IPS DF 6.9 (cell line): ENCODE measurements at regions not wholly inside any gene's neighbourhood (a gene's known extent, or its start where the extent isn't known, plus 50 kb on each side); places are given as distances from the start of the nearest gene placed in this dataset.

ENCODE experiments used
- DNase-seq: peaks from one replicate; pipeline ENCODE4 v3.0.0-alpha.2; 2013; ENCODE audit warnings: low read depth, low spot score
- H3K27ac ChIP-seq: one replicate; pipeline ENCODE4 v1.5.1; 2013; ENCODE audit warnings: low read length, control low read depth
- H3K27me3 ChIP-seq: 2 replicates; pipeline ENCODE4 v1.6.1; 2013; ENCODE audit warnings: mild to moderate bottlenecking, low read length; ENCODE audit not compliant: control insufficient read depth, insufficient read depth
- H3K36me3 ChIP-seq: 2 replicates; pipeline ENCODE4 v1.6.1; 2013; ENCODE audit warnings: low read length; ENCODE audit not compliant: control insufficient read depth, insufficient read depth
- H3K4me1 ChIP-seq: 2 replicates; pipeline ENCODE4 v1.6.1; 2013; ENCODE audit warnings: low read length; ENCODE audit not compliant: control insufficient read depth, insufficient read depth
- H3K4me3 ChIP-seq: 2 replicates; pipeline ENCODE4 v1.5.1; 2013; ENCODE audit warnings: mild to moderate bottlenecking, low read length
- H3K9me3 ChIP-seq: 2 replicates; pipeline ENCODE4 v1.6.1; 2013; ENCODE audit warnings: low read length, inconsistent platforms; ENCODE audit not compliant: control insufficient read depth, insufficient read depth
- WGBS: extraction: QIAGEN DNeasy Blood & Tissue Kit; methylation state at CpG from one replicate; pipeline ENCODE4 v1.1.7; 2013; ENCODE audit warnings: mixed read lengths, missing lambda C conversion rate; ENCODE audit not compliant: insufficient read length, insufficient coverage; 5-methylcytosine and 5-hydroxymethylcytosine counted together

GRCh38 chr21:23968722-23969647 lies 1638.3 kb downstream of the MRPL39 start:
- no peak for DNase-seq
- Histone ChIP-seq H3K27me3 (no peaks in the 10 kb centered on the region), H3K4me1 (no peaks in the 10 kb centered on the region), H3K27ac (no peak overlapping the region), H3K9me3 (peaks cover 15% of the 10 kb centered on the region), H3K4me3 (no peak overlapping the region), H3K36me3 (no peaks in the 10 kb centered on the region)
- WGBS, result no CpG with 5 or more reads among the region's 16 CpGs

GRCh38 chr21:23968008-23968407 lies 1639.3 kb downstream of the MRPL39 start:
- H3K27me3 ChIP-seq, result no peaks in the 10 kb centered on the region
- peaks cover 20% of the 10 kb centered on the region for H3K9me3 ChIP-seq
- H3K4me1 ChIP-seq, result no peaks in the 10 kb centered on the region
- H3K27ac ChIP-seq, result no peak overlapping the region
- DNase-seq, result no peak
- no peaks in the 10 kb centered on the region for H3K36me3 ChIP-seq
- WGBS, result no CpG with 5 or more reads among the region's 6 CpGs
- no peak overlapping the region for H3K4me3 ChIP-seq

GRCh38 chr21:23963454-23963853 lies 1643.8 kb downstream of the MRPL39 start:
- H3K36me3 ChIP-seq, result no peaks in the 10 kb centered on the region
- no peaks in the 10 kb centered on the region for H3K27me3 ChIP-seq
- H3K4me1 ChIP-seq, result no peaks in the 10 kb centered on the region
- peaks cover 15% of the 10 kb centered on the region for H3K9me3 ChIP-seq
- H3K27ac ChIP-seq, result no peak overlapping the region
- DNase-seq, result no peak
- H3K4me3 ChIP-seq, result no peak overlapping the region
- no CpG with 5 or more reads among the region's 2 CpGs for WGBS

GRCh38 chr21:23960769-23961168 lies 1646.5 kb downstream of the MRPL39 start:
- H3K27ac ChIP-seq, result no peak overlapping the region
- no peak for DNase-seq
- no peak overlapping the region for H3K4me3 ChIP-seq
- no peaks in the 10 kb centered on the region for H3K4me1 ChIP-seq
- H3K9me3 ChIP-seq, result peaks cover 10% of the 10 kb centered on the region
- H3K27me3 ChIP-seq, result no peaks in the 10 kb centered on the region
- H3K36me3 ChIP-seq, result no peaks in the 10 kb centered on the region
- no CpG with 5 or more reads among the region's 2 CpGs for WGBS

GRCh38 chr21:23955135-23955843 lies 1652.0 kb downstream of the MRPL39 start:
- WGBS, result 100% methylated on average over 1 of the region's 5 CpGs
- no peak overlapping the region for H3K27ac ChIP-seq
- peaks cover 7% of the 10 kb centered on the region for H3K9me3 ChIP-seq
- no peak overlapping the region for H3K4me3 ChIP-seq
- H3K36me3 ChIP-seq, result no peaks in the 10 kb centered on the region
- H3K4me1 ChIP-seq, result no peaks in the 10 kb centered on the region
- no peaks in the 10 kb centered on the region for H3K27me3 ChIP-seq
- DNase-seq, result no peak

GRCh38 chr21:23952269-23952668 lies 1655.0 kb downstream of the MRPL39 start:
- DNase-seq, result no peak
- H3K4me1 ChIP-seq, result no peaks in the 10 kb centered on the region
- H3K27me3 ChIP-seq, result no peaks in the 10 kb centered on the region
- H3K36me3 ChIP-seq, result no peaks in the 10 kb centered on the region
- H3K4me3 ChIP-seq, result no peak overlapping the region
- peaks cover 10% of the 10 kb centered on the region for H3K9me3 ChIP-seq
- no peak overlapping the region for H3K27ac ChIP-seq

GRCh38 chr21:23951251-23951650 lies 1656.0 kb downstream of the MRPL39 start:
- Histone ChIP-seq H3K4me3 (no peak overlapping the region), H3K36me3 (no peaks in the 10 kb centered on the region), H3K27ac (no peak overlapping the region), H3K27me3 (no peaks in the 10 kb centered on the region), H3K9me3 (peaks cover 10% of the 10 kb centered on the region), H3K4me1 (no peaks in the 10 kb centered on the region)
- DNase-seq, result no peak

GRCh38 chr21:23950344-23950743 lies 1656.9 kb downstream of the MRPL39 start:
- WGBS, result no CpG with 5 or more reads among the region's 2 CpGs
- Histone ChIP-seq H3K36me3 (no peaks in the 10 kb centered on the region), H3K27me3 (no peaks in the 10 kb centered on the region), H3K4me3 (no peak overlapping the region), H3K4me1 (no peaks in the 10 kb centered on the region), H3K27ac (no peak overlapping the region), H3K9me3 (peaks cover 10% of the 10 kb centered on the region)
- no peak for DNase-seq

GRCh38 chr21:23949493-23949892 lies 1657.8 kb downstream of the MRPL39 start:
- WGBS, result no CpG with 5 or more reads among the region's 2 CpGs
- Histone ChIP-seq H3K27ac (no peak overlapping the region), H3K36me3 (no peaks in the 10 kb centered on the region), H3K4me1 (no peaks in the 10 kb centered on the region), H3K9me3 (peaks cover 10% of the 10 kb centered on the region), H3K27me3 (no peaks in the 10 kb centered on the region), H3K4me3 (no peak overlapping the region)
- DNase-seq, result no peak

- no peaks in the 10 kb centered on the region for H3K4me1 ChIP-seq
- WGBS, result no CpG with 5 or more reads among the region's 3 CpGs
- peaks cover 5% of the 10 kb centered on the region; the same call in 1 of the 2 replicates for H3K9me3 ChIP-seq
These were observed 1667.8 kb downstream of the MRPL39 start for GRCh38 chr21:23939369-23940065.

More at GRCh38 chr21:23939369-23940065, 1667.8 kb downstream of the MRPL39 start:
- H3K27me3 ChIP-seq, result no peaks in the 10 kb centered on the region
- H3K27ac ChIP-seq, result no peak overlapping the region
- H3K4me3 ChIP-seq, result no peak overlapping the region
- DNase-seq, result no peak
- no peaks in the 10 kb centered on the region for H3K36me3 ChIP-seq
